ENCODE measurements at regions not wholly inside any gene's neighbourhood (a gene's known extent, or its start where the extent isn't known, plus 50 kb on each side); places are given as distances from the start of the nearest gene placed in this dataset.

GRCh38 chr14:99055019-99055418, 217.0 kb downstream of the BCL11B start:
- intact Hi-C loops (cut with micrococcal nuclease; ENCODE audit: unreplicated experiment): no loop called here
- WGBS (ENCODE audit: low lambda C conversion rate): 13% methylated on average over 2 of the region's 4 CpGs
- POLR2A ChIA-PET: no interaction called here
- H2AFZ ChIP-seq (ENCODE audit: low read length): no peak overlapping the region
- in situ Hi-C loops (cut with HindIII; ENCODE audit: extremely low pct_ligation_motif_present, low pct_unique_long_range_greater_than_20kb): no loop called here
- H3K4me3 ChIP-seq (replicated peaks in 1 of 3; ENCODE audit: insufficient read depth in 1 of 3, low read depth in 2 of 3, low read length in 3 of 3): no peak overlapping the region
- no peaks in the 10 kb centered on the region for H4K20me1 ChIP-seq (ENCODE audit: insufficient read depth, low read length)
- H3K9ac ChIP-seq (ENCODE audit: insufficient read depth, low read depth, low read length): no peak overlapping the region
- H3K9me3 ChIP-seq (ENCODE audit: low read length): no peaks in the 10 kb centered on the region
- H3K4me2 ChIP-seq (ENCODE audit: low read depth, low read length): no peak overlapping the region
- no peaks in the 10 kb centered on the region for H3K4me1 ChIP-seq (ENCODE audit: insufficient read depth, low read length)
- H3K27me3 ChIP-seq (ENCODE audit: control insufficient read depth in 1 of 2, insufficient read depth in 2 of 2, low read length in 2 of 2): no peaks in the 10 kb centered on the region; a peak in 1 of 5 replicates
- no TSS peak for BruUV-seq (replicated peaks)
- H3K27ac ChIP-seq (ENCODE audit: extremely low read length, insufficient read depth, low read length): no peak overlapping the region
- no peak for FAIRE-seq
- H3K36me3 ChIP-seq (replicated peaks in 1 of 2; ENCODE audit: control insufficient read depth in 1 of 2, insufficient read depth in 2 of 2, low read length in 2 of 2): no peaks in the 10 kb centered on the region
- H3K79me2 ChIP-seq (ENCODE audit: insufficient read depth, low read length): no peaks in the 10 kb centered on the region
- no peak for ATAC-seq
- CTCF ChIA-PET (ENCODE audit: low intra/inter-chr PET ratio, low total read pairs): no interaction called here
- DNase-seq (ENCODE audit: low spot score): no peak
- no peak for TF ChIP-seq PRDM4 (CRISPR knock-in tag; IDR thresholded peaks at IDR 0.05; ENCODE audit: borderline replicate concordance)
- TF ChIP-seq BRF2 (CRISPR knock-in tag; IDR thresholded peaks at IDR 0.05): no peak
- no peak for TF ChIP-seq ZNF580 (CRISPR knock-in tag; IDR thresholded peaks at IDR 0.05; ENCODE audit: borderline replicate concordance, low read depth)
- no peak for TF ChIP-seq ZBTB14 (CRISPR knock-in tag; IDR thresholded peaks at IDR 0.05)
- no peak for TF ChIP-seq ZXDC (CRISPR knock-in tag; IDR thresholded peaks at IDR 0.05)
- TF ChIP-seq ZNF17 (CRISPR knock-in tag; IDR thresholded peaks at IDR 0.05): no peak
- TF ChIP-seq NKX3-1 (CRISPR knock-in tag; IDR thresholded peaks at IDR 0.05): no peak
- TF ChIP-seq TERF1 (CRISPR knock-in tag; IDR thresholded peaks at IDR 0.05): no peak
- no peak for TF ChIP-seq PHF8 (CRISPR knock-in tag; IDR thresholded peaks at IDR 0.05)
- TF ChIP-seq FOXO4 (CRISPR knock-in tag; conservative IDR thresholded peaks at IDR 0.05): no peak
- no peak for TF ChIP-seq RBM22 (optimal IDR thresholded peaks at IDR 0.05; ENCODE audit: low read length)
- no peak for TF ChIP-seq ZNF512 (CRISPR knock-in tag; IDR thresholded peaks at IDR 0.05)

Data from HepG2 (cell line).